Stimulated activated naive CD8-positive, alpha-beta T cell treated with anti-CD3 and anti-CD28 coated beads, Interleukin-15, amount 100 ng/mL, for 72 hours (primary cell): ENCODE measurements at regions not wholly inside any gene's neighbourhood (a gene's known extent, or its start where the extent isn't known, plus 50 kb on each side); places are given as distances from the start of the nearest gene placed in this dataset.

Experiments used
- ATAC-seq: fragments of 150-1000 bp; cut with Tn5 transposase; 2 replicates; pipeline ENCODE4 v1.10.0; 2021; ENCODE audit warnings: mild to moderate bottlenecking, moderate library complexity
- DNase-seq, 2 donors: peaks; one replicate each; pipeline ENCODE4 v3.0.0; 2021 to 2022
- H3K27ac Mint-ChIP-seq, 2 donors: one replicate each; pipeline ENCODE4 v1.8.0; 2022; ENCODE audit warnings: mild to moderate bottlenecking in 2 of 2, mixed read lengths in 2 of 2, moderate library complexity in 2 of 2
- H3K27me3 Mint-ChIP-seq: one replicate; pipeline ENCODE4 v1.8.0; 2022; ENCODE audit warnings: mixed read lengths
- H3K4me1 Mint-ChIP-seq: one replicate; pipeline ENCODE4 v1.8.0; 2022; ENCODE audit warnings: mild to moderate bottlenecking, mixed read lengths
- H3K4me3 Mint-ChIP-seq, 2 donors: one replicate each; pipeline ENCODE4 v1.8.0; 2022; ENCODE audit warnings: mild to moderate bottlenecking in 2 of 2, mixed read lengths in 2 of 2, moderate library complexity in 1 of 2
- H3K9me3 Mint-ChIP-seq, 2 donors: one replicate each; pipeline ENCODE4 v1.8.0; 2022; ENCODE audit warnings: mixed read lengths in 2 of 2

GRCh38 chr10:112022196-112022595, 161.4 kb downstream of the GPAM start:
- H3K27me3 Mint-ChIP-seq = peaks cover 8% of the 10 kb centered on the region
- no peak for DNase-seq
- no peak for ATAC-seq
- no peak overlapping the region for H3K27ac Mint-ChIP-seq
- no peaks in the 10 kb centered on the region for H3K4me1 Mint-ChIP-seq
- H3K4me3 Mint-ChIP-seq = no peak overlapping the region
- peaks cover 0 to 7% of the 10 kb centered on the region in 2 donors for H3K9me3 Mint-ChIP-seq

GRCh38 chr10:112024079-112024478, 159.5 kb downstream of the GPAM start:
- H3K27me3 Mint-ChIP-seq = peaks cover 8% of the 10 kb centered on the region
- ATAC-seq = no peak
- no peaks in the 10 kb centered on the region for H3K4me1 Mint-ChIP-seq
- DNase-seq = no peak
- no peak overlapping the region for H3K4me3 Mint-ChIP-seq
- no peak overlapping the region for H3K27ac Mint-ChIP-seq
- H3K9me3 Mint-ChIP-seq = peaks cover 5 to 12% of the 10 kb centered on the region in 2 donors

GRCh38 chr10:112025228-112025627, 158.3 kb downstream of the GPAM start:
- Mint-ChIP-seq H3K27me3 (peaks cover 8% of the 10 kb centered on the region), H3K27ac (no peak overlapping the region), H3K4me3 (no peak overlapping the region), H3K4me1 (no peaks in the 10 kb centered on the region), H3K9me3 (peaks cover 9 to 22% of the 10 kb centered on the region in 2 donors)
- DNase-seq = no peak
- ATAC-seq = no peak

GRCh38 chr10:112026438-112026837, 157.1 kb downstream of the GPAM start:
- Mint-ChIP-seq H3K4me1 (no peaks in the 10 kb centered on the region), H3K27ac (no peak overlapping the region), H3K27me3 (peaks cover 8% of the 10 kb centered on the region), H3K4me3 (no peak overlapping the region), H3K9me3 (peaks cover 9 to 22% of the 10 kb centered on the region in 2 donors)
- ATAC-seq (no peak), DNase-seq (no peak)

- peaks cover 8% of the 10 kb centered on the region for H3K27me3 Mint-ChIP-seq
- DNase-seq (no peak), ATAC-seq (no peak)
- H3K4me3 Mint-ChIP-seq = no peak overlapping the region
- H3K9me3 Mint-ChIP-seq = peaks cover 15 to 34% of the 10 kb centered on the region in 2 donors
- H3K4me1 Mint-ChIP-seq = no peaks in the 10 kb centered on the region
- no peak overlapping the region for H3K27ac Mint-ChIP-seq
Observed at GRCh38 chr10:112027731-112028280, 155.8 kb downstream of the GPAM start.

- H3K4me3 Mint-ChIP-seq = no peak overlapping the region
- no peak overlapping the region for H3K27ac Mint-ChIP-seq
- ATAC-seq (no peak), DNase-seq (no peak)
- H3K4me1 Mint-ChIP-seq = no peaks in the 10 kb centered on the region
- H3K9me3 Mint-ChIP-seq = peaks cover 15 to 32% of the 10 kb centered on the region in 2 donors
- H3K27me3 Mint-ChIP-seq = no peaks in the 10 kb centered on the region
Observed at GRCh38 chr10:112030431-112030830, 153.1 kb downstream of the GPAM start.

GRCh38 chr10:112039823-112040222, 143.7 kb downstream of the GPAM start:
- Mint-ChIP-seq H3K4me3 (no peak overlapping the region), H3K9me3 (peaks cover 0 to 6% of the 10 kb centered on the region in 2 donors), H3K27ac (no peak overlapping the region), H3K4me1 (no peaks in the 10 kb centered on the region), H3K27me3 (no peaks in the 10 kb centered on the region)
- DNase-seq (no peak), ATAC-seq (no peak)

- DNase-seq = no peak
- Mint-ChIP-seq H3K4me3 (no peak overlapping the region), H3K27ac (no peak overlapping the region), H3K4me1 (no peaks in the 10 kb centered on the region), H3K9me3 (peaks cover 0 to 6% of the 10 kb centered on the region in 2 donors), H3K27me3 (no peaks in the 10 kb centered on the region)
- ATAC-seq = no peak
Observed at GRCh38 chr10:112040696-112041095, 142.9 kb downstream of the GPAM start.

GRCh38 chr10:112045938-112046337, 137.6 kb downstream of the GPAM start:
- H3K27ac Mint-ChIP-seq = no peak overlapping the region
- H3K4me3 Mint-ChIP-seq = no peak overlapping the region
- no peaks in the 10 kb centered on the region for H3K27me3 Mint-ChIP-seq
- ATAC-seq = no peak
- H3K4me1 Mint-ChIP-seq = no peaks in the 10 kb centered on the region
- DNase-seq = no peak
- peaks cover 0 to 6% of the 10 kb centered on the region in 2 donors for H3K9me3 Mint-ChIP-seq

GRCh38 chr10:112047674-112048073, 135.9 kb downstream of the GPAM start:
- no peak overlapping the region for H3K4me3 Mint-ChIP-seq
- no peaks in the 10 kb centered on the region for H3K4me1 Mint-ChIP-seq
- ATAC-seq (no peak), DNase-seq (no peak)
- no peaks in the 10 kb centered on the region for H3K27me3 Mint-ChIP-seq
- no peak overlapping the region for H3K27ac Mint-ChIP-seq
- no peaks in the 10 kb centered on the region for H3K9me3 Mint-ChIP-seq

GRCh38 chr10:112052166-112052565, 131.4 kb downstream of the GPAM start:
- no peaks in the 10 kb centered on the region for H3K9me3 Mint-ChIP-seq
- H3K4me1 Mint-ChIP-seq = no peaks in the 10 kb centered on the region
- no peak for ATAC-seq
- DNase-seq = no peak
- no peak overlapping the region for H3K4me3 Mint-ChIP-seq
- no peaks in the 10 kb centered on the region for H3K27me3 Mint-ChIP-seq
- no peak overlapping the region for H3K27ac Mint-ChIP-seq

- Mint-ChIP-seq H3K27ac (no peak overlapping the region), H3K27me3 (no peaks in the 10 kb centered on the region), H3K4me3 (no peak overlapping the region), H3K4me1 (no peaks in the 10 kb centered on the region), H3K9me3 (no peaks in the 10 kb centered on the region)
- ATAC-seq (no peak), DNase-seq (no peak)
Observed at GRCh38 chr10:112053895-112054294, 129.7 kb downstream of the GPAM start.

- H3K4me3 Mint-ChIP-seq = no peak overlapping the region
- ATAC-seq (no peak), DNase-seq (no peak)
- no peaks in the 10 kb centered on the region for H3K27me3 Mint-ChIP-seq
- no peak overlapping the region for H3K27ac Mint-ChIP-seq
- no peaks in the 10 kb centered on the region for H3K4me1 Mint-ChIP-seq
- H3K9me3 Mint-ChIP-seq = no peaks in the 10 kb centered on the region
Observed at GRCh38 chr10:112054516-112054915, 129.0 kb downstream of the GPAM start.

GRCh38 chr10:112057072-112057471, 126.5 kb downstream of the GPAM start:
- H3K4me3 Mint-ChIP-seq = no peak overlapping the region
- ATAC-seq = no peak
- peaks cover 2% of the 10 kb centered on the region for H3K27me3 Mint-ChIP-seq
- no peaks in the 10 kb centered on the region for H3K9me3 Mint-ChIP-seq
- H3K27ac Mint-ChIP-seq = no peak overlapping the region
- no peak for DNase-seq
- no peaks in the 10 kb centered on the region for H3K4me1 Mint-ChIP-seq

- Mint-ChIP-seq H3K27me3 (peaks cover 7% of the 10 kb centered on the region), H3K4me3 (no peak overlapping the region), H3K27ac (no peak overlapping the region), H3K4me1 (no peaks in the 10 kb centered on the region), H3K9me3 (no peaks in the 10 kb centered on the region)
- no peak for DNase-seq
- ATAC-seq = no peak
Observed at GRCh38 chr10:112059220-112059619, 124.3 kb downstream of the GPAM start.

- Mint-ChIP-seq H3K27ac (no peak overlapping the region), H3K9me3 (no peaks in the 10 kb centered on the region), H3K4me3 (no peak overlapping the region), H3K4me1 (no peaks in the 10 kb centered on the region), H3K27me3 (peaks cover 7% of the 10 kb centered on the region)
- ATAC-seq = no peak
- DNase-seq = no peak
Observed at GRCh38 chr10:112071596-112072133, 111.9 kb downstream of the GPAM start.

GRCh38 chr10:112078003-112078402, 105.6 kb downstream of the GPAM start:
- Mint-ChIP-seq H3K27me3 (no peaks in the 10 kb centered on the region), H3K27ac (no peak overlapping the region), H3K4me3 (no peak overlapping the region), H3K4me1 (no peaks in the 10 kb centered on the region), H3K9me3 (no peaks in the 10 kb centered on the region)
- DNase-seq (no peak), ATAC-seq (no peak)
